ENCODE measurements at regions not wholly inside any gene's neighbourhood (a gene's known extent, or its start where the extent isn't known, plus 50 kb on each side); places are given as distances from the start of the nearest gene placed in this dataset.
"Not testable (repeated sequence)": the region's sequence is repeated elsewhere in the genome, so short reads cannot be mapped to it uniquely, and the experiment has no call there.

GRCh38 chr21:28011970-28012369, 980.7 kb downstream of the LTN1 start:
- not testable (repeated sequence) for DNase-seq (ENCODE audit: low read depth)

- not testable (repeated sequence) for DNase-seq (ENCODE audit: low read depth)
These were observed 984.4 kb downstream of the LTN1 start for GRCh38 chr21:28008245-28008644.

- DNase-seq (ENCODE audit: low read depth), result not testable (repeated sequence)
These were observed 989.0 kb downstream of the LTN1 start for GRCh38 chr21:28003627-28004026.

- not testable (repeated sequence) for DNase-seq (ENCODE audit: low read depth)
These were observed 995.8 kb downstream of the LTN1 start for GRCh38 chr21:27996906-27997305.

- DNase-seq (ENCODE audit: low read depth), result not testable (repeated sequence)
These were observed 1007.9 kb downstream of the LTN1 start for GRCh38 chr21:27984663-27985325.

GRCh38 chr21:27979446-27979845, 1012.6 kb upstream of the ADAMTS5 start:
- not testable (repeated sequence) for DNase-seq (ENCODE audit: low read depth)

- DNase-seq (ENCODE audit: low read depth), result no peak
These were observed 1008.6 kb upstream of the ADAMTS5 start for GRCh38 chr21:27975514-27975913.

GRCh38 chr21:27974152-27974551, 1007.3 kb upstream of the ADAMTS5 start:
- DNase-seq (ENCODE audit: low read depth), result not testable (repeated sequence)

GRCh38 chr21:27968240-27968639, 1001.4 kb upstream of the ADAMTS5 start:
- not testable (repeated sequence) for DNase-seq (ENCODE audit: low read depth)

- peak; percentile 78 for DNase-seq (ENCODE audit: low read depth)
These were observed 987.8 kb upstream of the ADAMTS5 start for GRCh38 chr21:27954543-27955165.

- DNase-seq (ENCODE audit: low read depth), result peak; percentile 9
These were observed 986.6 kb upstream of the ADAMTS5 start for GRCh38 chr21:27953340-27954045.

GRCh38 chr21:27949093-27949492, 982.2 kb upstream of the ADAMTS5 start:
- DNase-seq (ENCODE audit: low read depth), result not testable (repeated sequence)

GRCh38 chr21:27930108-27930767, 963.4 kb upstream of the ADAMTS5 start:
- not testable (repeated sequence) for DNase-seq (ENCODE audit: low read depth)

- peak; percentile 26 for DNase-seq (ENCODE audit: low read depth)
These were observed 962.3 kb upstream of the ADAMTS5 start for GRCh38 chr21:27929179-27929578.

- peak; percentile 76 for DNase-seq (ENCODE audit: low read depth)
These were observed 961.7 kb upstream of the ADAMTS5 start for GRCh38 chr21:27928534-27929115.

GRCh38 chr21:27921421-27921820, 954.5 kb upstream of the ADAMTS5 start:
- not testable (repeated sequence) for DNase-seq (ENCODE audit: low read depth)

- not testable (repeated sequence) for DNase-seq (ENCODE audit: low read depth)
These were observed 951.1 kb upstream of the ADAMTS5 start for GRCh38 chr21:27917966-27918365.

- peak; percentile 9 for DNase-seq (ENCODE audit: low read depth)
These were observed 949.4 kb upstream of the ADAMTS5 start for GRCh38 chr21:27916326-27916725.

- DNase-seq (ENCODE audit: low read depth), result not testable (repeated sequence)
These were observed 945.2 kb upstream of the ADAMTS5 start for GRCh38 chr21:27912133-27912532.

- DNase-seq (ENCODE audit: low read depth), result not testable (repeated sequence)
These were observed 942.6 kb upstream of the ADAMTS5 start for GRCh38 chr21:27909487-27909886.

- not testable (repeated sequence) for DNase-seq (ENCODE audit: low read depth)
These were observed 941.9 kb upstream of the ADAMTS5 start for GRCh38 chr21:27908816-27909215.

GRCh38 chr21:27902904-27903303, 936.0 kb upstream of the ADAMTS5 start:
- DNase-seq (ENCODE audit: low read depth), result not testable (repeated sequence)
